T-helper 1 cell (primary cell): ENCODE measurements at regions not wholly inside any gene's neighbourhood (a gene's known extent, or its start where the extent isn't known, plus 50 kb on each side); places are given as distances from the start of the nearest gene placed in this dataset.

ENCODE experiments used
- DNase-seq, 5 donors: peaks; one replicate each; pipeline ENCODE4 v3.0.0-alpha.2; 2012 to 2020

- no peak for DNase-seq
These were observed 371.9 kb upstream of the RARB start for GRCh38 chr3:25056036-25056755.

GRCh38 chr3:25056803-25057351 is 371.2 kb upstream of the RARB start:
- no peak for DNase-seq

- no peak for DNase-seq
These were observed 370.7 kb upstream of the RARB start for GRCh38 chr3:25057379-25057778.

DNA sequence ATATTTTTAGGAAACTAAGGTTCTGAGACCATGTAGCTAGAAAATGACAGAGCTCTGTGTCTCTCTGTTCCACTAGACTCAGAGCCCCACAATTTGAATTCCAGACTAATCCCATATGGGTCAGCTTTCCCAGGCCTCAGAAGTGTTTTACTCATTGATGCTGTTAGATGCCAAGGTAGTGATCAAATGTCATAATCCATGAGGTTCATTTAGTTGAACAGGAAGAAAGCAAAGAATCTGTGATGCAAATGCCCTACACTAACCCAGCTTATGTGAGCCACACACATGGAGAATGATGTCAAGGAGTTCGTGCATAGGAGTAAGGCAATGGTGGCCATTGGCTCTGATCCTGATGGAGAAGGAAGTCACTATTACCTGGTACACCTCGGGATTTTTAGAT is 363.4 kb upstream of the RARB start:
- DNase-seq = no peak

DNA sequence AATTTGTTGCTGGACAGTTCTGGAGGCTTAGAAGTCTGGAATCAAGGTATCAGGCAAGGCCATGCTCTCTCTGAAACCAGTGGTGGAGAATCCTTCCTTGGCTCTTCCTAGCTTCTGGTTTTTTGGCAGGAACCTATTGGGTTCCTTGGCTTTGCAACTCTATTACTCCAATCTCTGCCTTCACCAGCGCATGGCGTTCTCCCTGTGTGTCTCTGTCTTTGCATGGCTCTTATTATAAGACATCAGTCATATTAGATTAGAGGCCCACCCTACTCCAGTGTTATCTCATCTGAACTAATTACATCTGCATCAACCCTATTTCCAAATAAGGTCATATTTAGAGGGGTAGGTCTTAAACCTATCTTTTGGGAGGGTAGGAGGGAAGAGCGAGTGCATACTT is 358.1 kb upstream of the RARB start:
- DNase-seq = no peak

GRCh38 chr3:25071846-25072245 is 356.2 kb upstream of the RARB start:
- no peak for DNase-seq

GRCh38 chr3:25073423-25073822 is 354.6 kb upstream of the RARB start:
- no peak for DNase-seq

- DNase-seq = no peak
These were observed 353.9 kb upstream of the RARB start for GRCh38 chr3:25074149-25074548.

DNA sequence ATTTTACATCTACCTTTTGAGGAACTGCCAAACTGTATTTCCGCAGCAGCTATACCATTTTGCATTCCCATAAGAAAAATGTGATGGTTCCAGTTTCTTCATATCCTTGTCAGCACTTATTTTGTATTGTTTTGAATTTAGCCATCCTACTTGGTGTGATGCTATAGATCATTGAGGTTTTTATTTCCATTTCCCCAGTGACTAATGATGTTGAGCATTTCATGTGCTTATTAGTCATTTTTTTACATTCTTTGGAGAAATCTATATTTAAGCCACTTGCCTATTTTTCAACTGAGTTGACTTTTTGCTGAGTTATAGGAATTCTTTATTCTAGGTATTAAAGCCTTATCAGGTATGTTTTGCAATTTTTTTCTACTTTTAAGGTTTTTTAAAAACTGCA is 347.6 kb upstream of the RARB start:
- no peak for DNase-seq

DNA sequence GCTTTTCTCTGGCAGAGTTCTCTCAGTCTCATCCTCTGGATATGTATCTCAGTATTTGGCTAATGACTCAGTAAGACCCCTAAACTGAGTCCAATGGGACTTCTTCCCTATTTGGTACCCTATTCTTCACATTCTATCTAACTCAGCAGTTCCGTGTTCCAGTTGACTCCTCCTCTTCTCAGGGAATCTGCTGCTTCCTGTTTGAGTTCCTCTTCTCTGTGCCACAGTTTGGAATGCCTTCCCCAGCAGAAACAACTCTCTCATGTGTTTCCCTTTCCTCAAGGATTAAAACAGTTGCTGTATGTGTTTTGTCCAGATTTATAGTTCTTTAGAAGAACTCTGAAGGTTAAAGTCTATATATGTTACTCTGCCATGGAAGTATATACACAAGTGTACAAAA is 344.0 kb upstream of the RARB start:
- no peak for DNase-seq

- DNase-seq = no peak
These were observed 341.3 kb upstream of the RARB start for GRCh38 chr3:25086721-25087120.

DNA sequence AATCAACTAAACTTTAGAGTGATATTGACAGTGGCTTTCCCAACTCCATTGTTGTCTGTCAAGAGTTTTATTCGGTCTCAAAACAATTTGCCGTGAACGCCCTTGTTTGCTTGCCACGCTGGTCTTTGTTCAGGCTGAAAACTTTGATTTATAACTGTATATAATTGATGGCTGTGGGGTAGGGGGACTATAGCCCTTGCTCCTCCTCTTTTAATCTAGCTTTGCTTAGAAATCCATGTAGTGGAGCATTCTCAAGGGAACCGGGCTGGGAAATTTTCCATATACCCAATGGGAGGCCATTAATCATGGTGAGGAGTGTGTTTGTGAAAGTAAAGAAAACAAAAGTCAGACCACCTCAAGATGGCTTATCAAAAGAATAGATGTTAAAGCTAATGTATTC is 339.8 kb upstream of the RARB start:
- no peak for DNase-seq

- no peak for DNase-seq
These were observed 337.2 kb upstream of the RARB start for GRCh38 chr3:25090698-25091453.

DNA sequence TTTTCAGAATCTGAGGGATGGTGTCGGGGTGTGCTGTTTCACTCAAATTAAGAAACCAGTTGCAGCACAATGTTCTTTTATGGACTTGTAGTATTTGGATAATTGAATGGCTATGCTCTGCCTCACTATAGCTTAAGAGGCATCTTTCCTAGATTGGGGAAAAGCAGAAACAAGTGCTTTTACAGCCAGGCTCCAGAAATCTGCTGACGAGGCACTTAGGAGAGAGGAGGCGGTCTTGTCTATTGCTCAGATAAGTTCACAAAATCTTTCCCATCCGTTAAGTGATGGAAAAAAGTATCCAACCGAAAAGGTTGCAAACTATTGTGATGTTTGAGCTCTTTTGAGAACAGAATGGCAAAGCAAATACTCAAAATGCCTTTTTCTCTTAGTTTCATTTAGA is 336.1 kb upstream of the RARB start:
- DNase-seq = no peak

DNA sequence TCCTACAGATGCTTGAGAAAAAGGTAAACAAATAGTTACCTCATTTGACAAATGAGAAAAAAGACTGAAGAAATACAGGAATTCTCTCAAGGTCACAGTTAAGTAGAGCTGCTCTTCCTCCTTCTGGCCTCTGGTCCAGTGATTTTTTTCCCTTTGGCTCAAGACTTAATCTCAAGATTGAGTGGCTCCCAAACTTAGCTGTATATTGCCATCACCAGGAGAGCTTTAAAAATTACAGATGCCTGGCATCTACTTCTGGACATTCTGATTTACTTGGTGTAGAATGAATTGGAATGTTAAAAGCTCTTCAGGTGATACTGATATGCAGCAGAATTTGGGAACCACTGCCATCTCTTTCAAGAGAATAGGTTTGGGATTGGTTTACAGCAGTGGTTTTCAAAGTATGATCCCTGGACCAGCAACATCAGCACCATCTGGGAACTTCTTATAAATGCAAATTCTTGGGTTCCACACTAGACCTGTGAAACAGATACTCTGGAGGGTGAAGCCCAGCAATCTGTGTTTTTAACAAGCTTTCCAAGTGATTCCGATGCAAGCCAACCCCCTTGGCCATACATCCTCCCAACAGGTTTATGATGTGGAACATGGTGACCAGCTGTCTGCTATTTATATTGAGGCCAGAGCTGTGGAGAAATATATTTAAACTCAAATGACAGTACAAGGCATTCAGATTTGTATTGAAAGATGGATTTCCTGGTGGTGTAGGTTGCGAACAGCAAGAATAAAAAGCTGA is 333.0 kb upstream of the RARB start:
- DNase-seq = no peak

DNA sequence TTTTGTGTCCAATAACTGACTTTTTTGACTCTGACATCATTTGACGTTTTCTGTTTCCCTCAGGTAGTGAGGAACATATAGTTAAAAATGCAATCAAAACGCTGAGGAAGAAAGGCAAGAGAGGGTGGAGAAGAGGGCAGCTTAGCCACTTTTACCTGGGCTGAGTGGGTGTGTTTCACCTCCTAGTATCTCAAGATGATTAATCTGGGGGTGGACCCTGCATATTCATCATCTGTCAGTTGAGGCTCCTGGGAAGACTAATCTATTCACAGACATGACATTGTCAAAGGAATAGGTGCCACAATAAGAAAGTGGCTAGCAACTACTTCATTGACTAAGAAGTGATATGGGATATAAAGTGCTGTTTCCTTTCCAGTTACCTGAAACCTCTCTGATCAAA is 331.5 kb upstream of the RARB start:
- DNase-seq = no peak

GRCh38 chr3:25097023-25097422 is 331.0 kb upstream of the RARB start:
- DNase-seq = no peak

DNA sequence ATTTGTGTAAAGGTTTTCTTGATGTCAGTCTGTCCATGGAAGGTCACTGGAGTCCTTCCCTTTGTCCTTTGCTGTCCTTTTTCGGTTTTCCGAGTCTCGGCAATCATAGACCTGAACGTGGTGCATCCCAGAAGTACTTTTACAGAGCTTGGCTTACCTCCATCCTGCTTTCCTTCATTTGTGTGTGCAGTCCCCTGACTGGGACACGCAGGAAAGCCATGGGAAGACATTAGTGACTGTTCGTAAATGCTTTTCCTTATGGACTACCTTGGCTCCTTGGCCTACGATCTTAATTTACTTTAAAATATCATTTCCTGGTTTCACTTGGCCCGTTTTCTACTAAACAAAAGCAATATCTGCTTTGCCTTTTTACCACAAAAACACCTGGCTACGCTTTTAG is 328.4 kb upstream of the RARB start:
- DNase-seq = no peak

DNA sequence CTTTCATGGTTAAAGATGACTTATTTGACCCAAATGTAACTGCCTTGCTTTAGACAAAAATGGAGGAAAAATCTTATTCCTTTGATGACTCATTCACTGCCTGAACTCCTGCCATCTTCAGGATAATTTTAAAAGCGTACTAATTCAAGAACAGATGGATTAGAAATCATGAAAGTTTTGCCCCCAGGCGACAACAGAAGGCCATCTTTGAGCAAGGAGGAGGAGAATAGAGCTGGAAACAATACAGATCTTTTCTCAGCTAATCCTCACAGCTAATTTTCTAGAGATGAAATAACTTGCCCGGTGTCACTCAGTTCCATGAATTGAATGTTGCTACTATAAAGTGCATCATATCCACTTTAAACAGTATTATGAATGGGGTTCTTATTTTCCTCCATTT is 324.7 kb upstream of the RARB start:
- no peak for DNase-seq

GRCh38 chr3:25107918-25108617 is 320.0 kb upstream of the RARB start:
- DNase-seq = no peak

DNA sequence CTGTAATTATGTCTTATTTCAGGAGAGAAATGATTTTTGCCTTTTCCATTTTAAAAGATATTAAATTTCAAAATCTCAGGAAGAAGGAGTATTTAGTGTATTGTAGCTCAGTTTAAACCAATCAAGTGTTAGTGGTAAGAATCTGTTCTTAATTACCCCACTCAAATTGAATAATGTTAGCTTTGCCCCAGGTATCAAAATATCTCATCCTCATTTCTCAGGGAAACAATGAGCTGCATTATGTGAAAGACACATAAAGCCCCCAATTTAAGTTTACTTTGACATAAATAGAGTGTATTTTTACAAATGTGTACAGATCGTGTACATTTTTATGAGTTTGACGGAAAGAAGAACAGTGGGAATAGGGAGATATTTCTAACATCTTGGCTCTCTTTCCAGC is 317.4 kb upstream of the RARB start:
- no peak for DNase-seq

DNA sequence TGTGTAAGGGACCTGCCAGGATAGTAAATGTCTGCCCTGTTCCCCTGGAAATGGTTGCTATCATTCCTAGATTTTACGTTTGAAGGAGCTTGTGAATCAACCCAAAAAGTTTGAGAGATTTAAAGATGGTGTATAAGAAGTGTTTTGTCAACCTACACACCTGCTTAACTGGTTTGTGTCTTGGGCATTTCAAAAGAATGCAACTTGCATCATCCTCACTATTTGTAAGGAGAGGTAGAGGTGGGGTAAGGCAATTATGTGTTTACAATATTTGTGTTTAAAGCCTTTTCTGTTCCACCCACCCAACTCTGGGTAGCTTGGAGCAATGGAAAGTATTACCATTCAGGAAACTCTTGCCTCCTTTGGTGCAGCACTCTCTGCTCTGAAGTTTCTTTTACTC is 314.2 kb upstream of the RARB start:
- DNase-seq = no peak

DNA sequence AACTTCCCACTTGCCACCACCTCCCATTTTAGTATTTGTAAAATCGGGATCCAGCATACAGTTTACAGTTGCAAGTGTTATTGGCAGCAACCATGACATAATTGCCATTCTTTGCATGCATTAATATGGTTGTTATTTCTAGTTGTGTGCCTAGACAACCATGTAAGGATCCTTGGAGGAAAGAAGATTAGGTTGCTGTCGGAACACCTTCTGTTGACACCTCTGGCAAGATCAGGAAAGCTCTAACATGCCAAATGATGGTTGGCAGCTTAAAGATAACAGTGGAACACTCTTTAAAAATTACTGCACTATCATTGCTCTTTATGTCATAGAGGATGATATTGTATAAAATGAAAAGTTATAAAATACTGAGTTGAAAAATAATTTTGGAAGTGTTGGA is 313.5 kb upstream of the RARB start:
- no peak for DNase-seq
